ENCODE measurements at regions not wholly inside any gene's neighbourhood (a gene's known extent, or its start where the extent isn't known, plus 50 kb on each side); places are given as distances from the start of the nearest gene placed in this dataset.
"Not testable (repeated sequence)": the region's sequence is repeated elsewhere in the genome, so short reads cannot be mapped to it uniquely, and the experiment has no call there.

GRCh38 chr12:76971216-76971879, 92.5 kb upstream of the CSRP2 start:
- H3K4me3 ChIP-seq (ENCODE audit: low read length); DNase-seq (ENCODE audit: low read depth): not testable (repeated sequence)

- H3K4me3 ChIP-seq (ENCODE audit: low read length), result no peak overlapping the region
- no peak for DNase-seq (ENCODE audit: low read depth)
- TF ChIP-seq, protein P1, sequence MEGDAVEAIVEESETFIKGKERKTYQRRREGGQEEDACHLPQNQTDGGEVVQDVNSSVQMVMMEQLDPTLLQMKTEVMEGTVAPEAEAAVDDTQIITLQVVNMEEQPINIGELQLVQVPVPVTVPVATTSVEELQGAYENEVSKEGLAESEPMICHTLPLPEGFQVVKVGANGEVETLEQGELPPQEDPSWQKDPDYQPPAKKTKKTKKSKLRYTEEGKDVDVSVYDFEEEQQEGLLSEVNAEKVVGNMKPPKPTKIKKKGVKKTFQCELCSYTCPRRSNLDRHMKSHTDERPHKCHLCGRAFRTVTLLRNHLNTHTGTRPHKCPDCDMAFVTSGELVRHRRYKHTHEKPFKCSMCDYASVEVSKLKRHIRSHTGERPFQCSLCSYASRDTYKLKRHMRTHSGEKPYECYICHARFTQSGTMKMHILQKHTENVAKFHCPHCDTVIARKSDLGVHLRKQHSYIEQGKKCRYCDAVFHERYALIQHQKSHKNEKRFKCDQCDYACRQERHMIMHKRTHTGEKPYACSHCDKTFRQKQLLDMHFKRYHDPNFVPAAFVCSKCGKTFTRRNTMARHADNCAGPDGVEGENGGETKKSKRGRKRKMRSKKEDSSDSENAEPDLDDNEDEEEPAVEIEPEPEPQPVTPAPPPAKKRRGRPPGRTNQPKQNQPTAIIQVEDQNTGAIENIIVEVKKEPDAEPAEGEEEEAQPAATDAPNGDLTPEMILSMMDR (conservative IDR thresholded peaks at IDR 0.05; ENCODE audit: low read depth, low read length), result no peak
These were observed 88.5 kb upstream of the CSRP2 start for GRCh38 chr12:76967181-76967885.

DNA sequence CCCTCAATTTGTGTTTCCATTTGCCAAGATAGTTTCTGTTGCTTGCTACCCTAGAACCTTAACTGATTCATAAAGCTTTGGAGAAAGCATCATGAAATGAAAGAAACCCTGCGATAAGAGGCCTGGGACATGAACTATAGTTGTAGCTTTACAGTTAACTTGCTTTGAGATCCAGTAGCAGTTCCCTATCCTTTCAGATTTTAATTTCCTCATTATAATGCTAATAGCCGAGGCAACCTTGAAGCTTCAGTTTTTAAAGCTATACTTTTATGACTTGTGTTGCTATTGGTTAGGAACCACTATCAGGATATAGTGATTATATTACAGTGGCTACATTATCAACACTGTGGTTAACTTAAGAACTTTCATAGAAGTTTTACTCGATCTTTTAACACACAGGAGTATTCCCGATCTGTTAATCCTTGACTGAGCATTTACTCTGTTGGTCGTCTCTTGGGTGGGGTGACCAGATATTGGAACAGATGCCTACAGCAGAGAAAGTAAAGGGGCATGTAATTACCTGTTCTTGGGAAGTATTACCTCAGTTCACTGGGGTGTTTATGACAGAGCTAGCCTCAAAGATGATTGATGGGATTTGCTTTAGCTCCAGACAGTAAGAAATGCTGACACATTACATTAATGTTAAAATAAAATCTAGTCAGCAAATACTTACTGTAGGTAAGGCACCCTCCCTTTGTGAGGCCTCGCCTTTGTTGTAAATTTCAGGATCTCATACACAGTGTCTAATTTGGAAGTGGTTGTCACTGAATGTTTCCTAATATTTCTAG, 86.2 kb upstream of the CSRP2 start:
- no peak overlapping the region for H3K4me3 ChIP-seq (ENCODE audit: low read length)
- TF ChIP-seq, protein P1 (conservative IDR thresholded peaks at IDR 0.05; ENCODE audit: low read depth, low read length), result no peak
- no peak for DNase-seq (ENCODE audit: low read depth)

DNA sequence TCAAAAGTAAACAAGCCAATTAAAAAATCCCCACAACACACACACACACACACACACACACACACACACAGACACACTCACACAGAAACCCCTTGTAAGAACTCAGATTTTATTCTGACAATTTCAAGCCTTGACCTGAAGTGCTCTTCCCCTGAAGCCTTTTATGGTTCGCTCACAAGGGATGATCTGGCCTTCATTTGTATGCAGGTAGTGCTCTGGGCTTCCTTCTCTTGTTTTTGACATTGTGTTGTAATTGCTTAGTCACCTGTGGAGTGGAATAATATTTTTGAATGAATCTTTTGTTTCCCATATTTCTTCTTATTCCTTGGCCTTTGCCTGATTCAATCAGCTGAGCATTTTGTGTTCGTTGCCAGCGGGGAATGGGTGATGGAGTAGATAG, 83.3 kb upstream of the CSRP2 start:
- DNase-seq (ENCODE audit: low read depth), result no peak
- H3K4me3 ChIP-seq (ENCODE audit: low read length), result no peak overlapping the region
- TF ChIP-seq, protein P1 (conservative IDR thresholded peaks at IDR 0.05; ENCODE audit: low read depth, low read length), result no peak

GRCh38 chr12:76957301-76957700, 78.5 kb upstream of the CSRP2 start:
- DNase-seq (ENCODE audit: low read depth), result no peak
- TF ChIP-seq, protein P1 (conservative IDR thresholded peaks at IDR 0.05; ENCODE audit: low read depth, low read length), result no peak
- no peak overlapping the region for H3K4me3 ChIP-seq (ENCODE audit: low read length)

DNA sequence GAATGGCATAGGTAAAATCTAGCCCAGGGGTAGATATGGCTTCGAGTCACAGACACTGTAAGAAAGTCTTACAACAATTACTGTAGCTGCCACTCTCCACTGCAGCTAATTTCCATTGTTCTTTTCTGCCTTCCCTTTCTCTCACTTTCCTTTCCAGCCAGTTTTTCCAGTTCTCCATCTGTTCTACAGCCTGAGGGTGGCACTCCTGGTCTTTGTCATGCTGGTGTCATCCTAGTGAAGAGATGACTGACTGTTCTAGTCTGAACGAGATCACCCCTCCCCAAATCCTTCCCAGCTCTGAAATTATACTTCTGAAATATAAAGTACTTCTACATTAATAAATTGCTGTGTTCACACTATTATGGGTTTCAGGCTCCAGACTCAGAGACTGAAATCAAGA, 74.2 kb upstream of the CSRP2 start:
- DNase-seq (ENCODE audit: low read depth), result no peak
- H3K4me3 ChIP-seq (ENCODE audit: low read length), result no peak overlapping the region
- TF ChIP-seq, protein P1 (conservative IDR thresholded peaks at IDR 0.05; ENCODE audit: low read depth, low read length), result no peak

DNA sequence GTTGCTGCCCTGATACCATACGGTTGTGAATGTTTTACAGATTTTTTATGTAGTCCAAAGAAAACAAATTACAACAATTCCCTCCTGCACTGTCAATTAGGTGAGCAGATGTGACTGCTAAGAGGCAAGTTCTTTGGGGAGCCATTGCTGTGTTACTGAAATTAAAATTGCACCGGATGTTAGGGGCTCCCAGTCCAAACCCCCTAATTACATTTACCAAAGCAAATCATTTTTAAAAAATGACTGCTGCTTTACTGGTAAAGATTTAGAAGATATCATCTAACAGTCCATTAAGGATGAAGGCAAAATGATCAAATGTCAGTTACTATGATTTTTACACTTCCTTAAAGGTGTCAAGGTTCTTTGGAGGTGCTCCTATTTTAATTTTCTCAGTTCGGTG, 70.1 kb upstream of the CSRP2 start:
- DNase-seq (ENCODE audit: low read depth), result no peak
- no peak overlapping the region for H3K4me3 ChIP-seq (ENCODE audit: low read length)

More for the DNA sequence above, 70.1 kb upstream of the CSRP2 start:
- TF ChIP-seq, protein P1 (conservative IDR thresholded peaks at IDR 0.05; ENCODE audit: low read depth, low read length), result no peak

All from retinal pigment epithelial cell (primary cell).